ENCODE measurements at regions not wholly inside any gene's neighbourhood (a gene's known extent, or its start where the extent isn't known, plus 50 kb on each side); places are given as distances from the start of the nearest gene placed in this dataset.

GRCh38 chr10:64738462-64738861, 1217.3 kb downstream of the REEP3 start:
- TF ChIP-seq CTCF (IDR thresholded peaks at IDR 0.05; ENCODE audit: low read length) = no peak
- TF ChIP-seq EZH2 (optimal IDR thresholded peaks at IDR 0.05; ENCODE audit: low read depth, low read length) = no peak

Measured in MM.1S (cell line).